Coronary artery (tissue), 2 donors: ENCODE measurements at regions not wholly inside any gene's neighbourhood (a gene's known extent, or its start where the extent isn't known, plus 50 kb on each side); places are given as distances from the start of the nearest gene placed in this dataset.

Experiments used
- DNase-seq: peaks from one replicate; pipeline ENCODE4 v3.0.0-alpha.2; 2017; ENCODE audit warnings: low spot score
- H3K27ac ChIP-seq, 2 donors: fragments of 200-600 bp; sonication (generic); one replicate each; pipeline ENCODE4 v1.5.1; 2016 to 2019
- H3K4me3 ChIP-seq: fragments of 200-600 bp; sonication (generic); 2 replicates; pipeline ENCODE4 v1.5.1; 2016; ENCODE audit warnings: mild to moderate bottlenecking, moderate library complexity
- TF ChIP-seq, protein P1 (sequence below): fragments of 200-600 bp; sonication (generic); IDR thresholded peaks from one replicate; pipeline ENCODE4 v1.5.1; 2019; ENCODE audit warnings: antibody characterized with exemption

GRCh38 chr20:43316271-43316670 is 126.6 kb upstream of the PTPRT start:
- TF ChIP-seq, protein P1, sequence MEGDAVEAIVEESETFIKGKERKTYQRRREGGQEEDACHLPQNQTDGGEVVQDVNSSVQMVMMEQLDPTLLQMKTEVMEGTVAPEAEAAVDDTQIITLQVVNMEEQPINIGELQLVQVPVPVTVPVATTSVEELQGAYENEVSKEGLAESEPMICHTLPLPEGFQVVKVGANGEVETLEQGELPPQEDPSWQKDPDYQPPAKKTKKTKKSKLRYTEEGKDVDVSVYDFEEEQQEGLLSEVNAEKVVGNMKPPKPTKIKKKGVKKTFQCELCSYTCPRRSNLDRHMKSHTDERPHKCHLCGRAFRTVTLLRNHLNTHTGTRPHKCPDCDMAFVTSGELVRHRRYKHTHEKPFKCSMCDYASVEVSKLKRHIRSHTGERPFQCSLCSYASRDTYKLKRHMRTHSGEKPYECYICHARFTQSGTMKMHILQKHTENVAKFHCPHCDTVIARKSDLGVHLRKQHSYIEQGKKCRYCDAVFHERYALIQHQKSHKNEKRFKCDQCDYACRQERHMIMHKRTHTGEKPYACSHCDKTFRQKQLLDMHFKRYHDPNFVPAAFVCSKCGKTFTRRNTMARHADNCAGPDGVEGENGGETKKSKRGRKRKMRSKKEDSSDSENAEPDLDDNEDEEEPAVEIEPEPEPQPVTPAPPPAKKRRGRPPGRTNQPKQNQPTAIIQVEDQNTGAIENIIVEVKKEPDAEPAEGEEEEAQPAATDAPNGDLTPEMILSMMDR: no peak
- Histone ChIP-seq H3K4me3 (no peak overlapping the region), H3K27ac (no peak overlapping the region)
- no peak for DNase-seq

- TF ChIP-seq, protein P1: no peak
- no peak overlapping the region for H3K27ac ChIP-seq
- no peak for DNase-seq
- no peak overlapping the region for H3K4me3 ChIP-seq
Measured at GRCh38 chr20:43309266-43309665, 119.6 kb upstream of the PTPRT start.

GRCh38 chr20:43306837-43307236 is 117.1 kb upstream of the PTPRT start:
- TF ChIP-seq, protein P1: no peak
- Histone ChIP-seq H3K27ac (no peak overlapping the region), H3K4me3 (no peak overlapping the region)
- no peak for DNase-seq

GRCh38 chr20:43305749-43306148 is 116.0 kb upstream of the PTPRT start:
- TF ChIP-seq, protein P1: no peak
- DNase-seq: no peak
- no peak overlapping the region for H3K4me3 ChIP-seq
- no peak overlapping the region for H3K27ac ChIP-seq

DNA sequence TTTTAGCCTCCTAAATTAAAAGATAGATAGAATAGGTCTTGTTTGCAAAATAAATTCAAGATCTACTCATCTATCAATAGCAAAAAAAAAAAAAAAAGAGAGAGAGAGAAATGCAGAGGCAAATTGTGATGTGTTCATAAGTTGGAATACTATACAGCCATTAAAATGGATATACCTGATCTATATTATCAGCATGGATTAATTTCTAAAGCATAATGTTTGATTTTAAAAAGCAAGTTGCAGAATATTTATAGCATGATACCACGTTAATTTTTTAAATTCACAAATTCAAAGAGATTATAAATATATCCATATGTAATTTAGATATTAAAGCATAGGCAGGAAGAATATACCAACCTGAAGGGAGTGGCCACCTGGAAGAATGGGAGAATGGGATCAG is 114.9 kb upstream of the PTPRT start:
- TF ChIP-seq, protein P1: no peak
- H3K27ac ChIP-seq: no peak overlapping the region
- no peak for DNase-seq
- no peak overlapping the region for H3K4me3 ChIP-seq

DNA sequence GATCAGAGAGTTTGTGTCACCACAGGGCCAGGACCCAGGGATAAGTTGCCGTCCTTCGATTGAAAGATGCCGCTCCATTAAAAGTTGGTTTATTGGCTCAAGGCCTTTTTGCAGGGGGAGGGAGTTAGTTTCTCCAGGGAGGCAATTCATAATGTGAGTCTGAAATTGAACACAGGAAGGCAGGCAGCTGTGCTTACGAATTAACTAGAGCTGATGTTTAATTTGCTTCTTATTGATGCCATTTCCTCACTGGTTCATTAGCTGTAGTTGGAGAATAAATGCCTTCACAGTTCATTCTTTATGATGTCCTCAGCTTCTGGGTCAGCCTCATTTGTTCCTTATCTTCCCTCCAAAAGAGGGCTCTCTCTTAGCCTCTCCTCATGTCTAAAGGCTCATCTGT is 113.2 kb upstream of the PTPRT start:
- H3K27ac ChIP-seq: no peak overlapping the region
- no peak overlapping the region for H3K4me3 ChIP-seq
- DNase-seq: no peak
- TF ChIP-seq, protein P1: no peak

DNA sequence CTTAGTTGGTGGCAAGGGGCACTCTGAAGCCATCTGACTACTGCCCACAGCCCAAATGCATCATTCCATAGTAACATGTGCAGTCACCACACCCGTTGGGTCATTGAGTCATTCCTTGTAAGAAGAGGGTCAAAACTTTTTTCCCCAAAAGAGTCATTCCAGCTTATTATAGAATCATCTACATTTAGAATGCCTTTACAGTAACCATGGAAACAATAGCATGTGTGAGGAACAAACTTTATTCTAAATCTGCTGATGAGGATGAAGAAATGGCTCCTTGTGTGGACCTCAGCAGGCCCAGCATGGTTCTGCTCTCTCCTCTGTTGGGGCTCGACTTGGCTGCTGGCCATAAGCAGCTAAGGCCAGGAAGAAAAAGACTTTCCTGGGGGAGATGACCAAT is 111.2 kb upstream of the PTPRT start:
- no peak for DNase-seq
- no peak overlapping the region for H3K27ac ChIP-seq
- H3K4me3 ChIP-seq: no peak overlapping the region
- TF ChIP-seq, protein P1: no peak
